HEK293T (cell line): ENCODE measurements at regions not wholly inside any gene's neighbourhood (a gene's known extent, or its start where the extent isn't known, plus 50 kb on each side); places are given as distances from the start of the nearest gene placed in this dataset.

Experiments
- ARNT ChIP-seq: fragments of 450-650 bp; IDR thresholded peaks from 2 replicates; pipeline ENCODE4 v1.6.1; 2017; ENCODE audit warnings: mild to moderate bottlenecking
- ELF4 ChIP-seq: fragments of 450-650 bp; IDR thresholded peaks from 2 replicates; pipeline ENCODE4 v1.6.1; 2017; ENCODE audit warnings: antibody characterized with exemption
- FOXA1 ChIP-seq: fragments of 450-650 bp; IDR thresholded peaks from 2 replicates; pipeline ENCODE4 v1.6.1; 2016; ENCODE audit warnings: mild to moderate bottlenecking
- FOXM1 ChIP-seq: fragments of 450-650 bp; IDR thresholded peaks from 2 replicates; pipeline ENCODE4 v1.6.1; 2017; ENCODE audit warnings: mild to moderate bottlenecking, borderline replicate concordance
- SP1 ChIP-seq: fragments of 450-650 bp; IDR thresholded peaks from 2 replicates; pipeline ENCODE4 v1.6.1; 2017
- ZNF384 ChIP-seq: fragments of 450-650 bp; IDR thresholded peaks from 2 replicates; pipeline ENCODE4 v1.6.1; 2016

- TF ChIP-seq ZNF384 (no peak), FOXA1 (no peak), ARNT (no peak), FOXM1 (no peak), ELF4 (no peak), SP1 (no peak)
These were observed 147.7 kb downstream of the GPX5 start for GRCh38 chr6:28673417-28673786.
